Heart left ventricle (tissue), 16 donors: ENCODE measurements at regions not wholly inside any gene's neighbourhood (a gene's known extent, or its start where the extent isn't known, plus 50 kb on each side); places are given as distances from the start of the nearest gene placed in this dataset.

ENCODE experiments used
- ATAC-seq, 4 donors: fragments of 200-7000 bp; cut with Tn5 transposase; one replicate each; pipeline ENCODE4 v1.9.1; 2020 to 2022; ENCODE audit warnings: moderate library complexity in 4 of 4, mild to moderate bottlenecking in 3 of 4, moderate number of reproducible peaks in 1 of 4
- DNase-seq, 5 donors: peaks; one replicate each; pipeline ENCODE4 v3.0.0-alpha.2; 2020
- H3K27ac ChIP-seq, 12 donors: fragments of 200-600 bp; sonication (generic) in 4 of 12; one replicate each; pipeline versions ENCODE4 v1.5.0 to v1.8.0; 2016 to 2022; ENCODE audit warnings: mild to moderate bottlenecking in 2 of 12
- H3K27me3 ChIP-seq, 9 donors: fragments of 200-600 bp; sonication (generic) in 2 of 9; one replicate each; pipeline versions ENCODE4 v1.5.1 to v1.8.0; 2016 to 2022; ENCODE audit warnings: mild to moderate bottlenecking in 3 of 9
- H3K36me3 ChIP-seq, 9 donors: fragments of 200-600 bp; sonication (generic) in 2 of 9; one replicate each; pipeline versions ENCODE4 v1.5.0 to v1.8.0; 2018 to 2022; ENCODE audit warnings: mild to moderate bottlenecking in 2 of 9
- H3K4me1 ChIP-seq, 12 donors: fragments of 200-600 bp; sonication (generic) in 4 of 12; one replicate each; pipeline versions ENCODE4 v1.5.0 to v1.8.0; 2016 to 2022; ENCODE audit warnings: mild to moderate bottlenecking in 3 of 12
- H3K4me3 ChIP-seq, 12 donors: fragments of 200-600 bp; sonication (generic) in 4 of 12; one replicate each; pipeline versions ENCODE4 v1.5.0 to v1.8.0; 2017 to 2022; ENCODE audit warnings: mild to moderate bottlenecking in 9 of 12, moderate library complexity in 4 of 12
- H3K9me3 ChIP-seq, 12 donors: fragments of 200-600 bp; sonication (generic) in 4 of 12; one replicate each; pipeline versions ENCODE4 v1.5.0 to v1.8.0; 2016 to 2022; ENCODE audit warnings: mild to moderate bottlenecking in 1 of 12
- CTCF ChIP-seq, 12 donors: fragments of 200-600 bp; sonication (generic) in 4 of 12; IDR thresholded peaks; one replicate each; pipeline versions ENCODE4 v1.5.0 to v1.8.0; 2018 to 2022; ENCODE audit warnings: antibody characterized with exemption in 12 of 12, mild to moderate bottlenecking in 5 of 12
- POLR2A ChIP-seq, 2 donors: fragments of 450-650 bp; IDR thresholded peaks; one replicate each; pipeline ENCODE4 v1.6.1; 2017; ENCODE audit warnings: antibody characterized with exemption in 2 of 2, mild to moderate bottlenecking in 2 of 2, moderate library complexity in 2 of 2
- whole genome bisulfite sequencing, 4 donors: extraction: QIAGEN DNeasy Blood & Tissue Kit in 2 of 4; methylation state at CpG; one replicate each; pipeline versions ENCODE4 v1.1.5 to v1.1.7; 2013 to 2018; 5-methylcytosine and 5-hydroxymethylcytosine counted together
- intact Hi-C, 10 donors: fragments of 100-400 bp; cut with DNase I; formaldehyde crosslinking; loops; one replicate each; pipeline versions ENCODE4 v1.11.1 to v1.14.2; 2022
- donor health status: ischemic (EF 13 %, LVEDD 7.1; RV severe dilation, severe dysfunction).
- donor health status: healthy with polysubstance abuse.
- donor health status: DM: no; HTN: yes; CAD: no.
- donor health status: DM: no; HTN: no; CAD: no.
- donor health status: ischemic (EF 25% LVEDD 6.9; RV normal size, moderate dysfunction).
- donor health status: ischemic (EF 25% LVEDD 5.7; RV mildly dilated, moderate dysfunction).
- donor health status: healthy.
- donor health status: DM: yes; HTN: yes; CAD: no.
- donor health status: ischemic (EF 35%, LVEDD 5.7; RV mildly dilated, moderate dysfunction).
- donor health status: nonischemic (EF 11% LVEDD 7.7; RV severe dilation, severe dysfunction).
- donor health status: DM: yes; HTN: yes; CAD: no.
- donor health status: PGD.
- donor health status: ischemic (EF 29% LVEDD 5.4; RV normal size, mild dysfunction).
- donor health status: nonischemic (EF 23%, LVEDD 6.1; RV moderate dilation, normal function).

- Histone ChIP-seq H3K27me3 (no peaks in the 10 kb centered on the region), H3K4me3 (no peak overlapping the region), H3K9me3 (no peaks in the 10 kb centered on the region), H3K4me1 (no peaks in the 10 kb centered on the region), H3K27ac (no peak overlapping the region), H3K36me3 (no peaks in the 10 kb centered on the region)
- TF ChIP-seq CTCF (IDR thresholded peaks at IDR 0.05) (no peak), POLR2A (IDR thresholded peaks at IDR 0.05) (no peak)
- ATAC-seq (no peak), DNase-seq (no peak)
- intact Hi-C loops = no loop called here
- WGBS, 4 donors = 93 to 96% (median 94%) methylated on average over 1 of the region's 1 CpG
Observed at GRCh38 chr13:87944038-87944437, 272.9 kb downstream of the SLITRK5 start.

GRCh38 chr13:87952377-87952776 is 281.2 kb downstream of the SLITRK5 start:
- 59 to 68% (median 63%) methylated on average over 2 of the region's 2 CpGs for WGBS, 4 donors
- no peak for DNase-seq
- TF ChIP-seq CTCF (IDR thresholded peaks at IDR 0.05) (no peak), POLR2A (IDR thresholded peaks at IDR 0.05) (no peak)
- H3K9me3 ChIP-seq = no peaks in the 10 kb centered on the region
- H3K27me3 ChIP-seq = no peaks in the 10 kb centered on the region
- no peak overlapping the region for H3K4me3 ChIP-seq
- intact Hi-C loops = no loop called here
- no peak for ATAC-seq
- H3K36me3 ChIP-seq = no peaks in the 10 kb centered on the region
- H3K4me1 ChIP-seq = no peaks in the 10 kb centered on the region
- H3K27ac ChIP-seq = no peak overlapping the region

- Histone ChIP-seq H3K9me3 (no peaks in the 10 kb centered on the region), H3K4me1 (no peaks in the 10 kb centered on the region), H3K27ac (no peak overlapping the region), H3K36me3 (no peaks in the 10 kb centered on the region), H3K4me3 (no peak overlapping the region), H3K27me3 (no peaks in the 10 kb centered on the region)
- 84 to 89% (median 84%) methylated on average over 3 of the region's 3 CpGs for WGBS, 4 donors
- no peak for TF ChIP-seq POLR2A (IDR thresholded peaks at IDR 0.05)
- intact Hi-C loops = no loop called here
- no peak for ATAC-seq
- no peak for DNase-seq
Observed at GRCh38 chr13:87953381-87953780, 282.2 kb downstream of the SLITRK5 start.

GRCh38 chr13:87954091-87954490 is 282.9 kb downstream of the SLITRK5 start:
- 50 to 63% (median 53%) methylated on average over 3 of the region's 3 CpGs for WGBS, 4 donors
- Histone ChIP-seq H3K27ac (no peak overlapping the region), H3K27me3 (no peaks in the 10 kb centered on the region), H3K36me3 (no peaks in the 10 kb centered on the region), H3K4me1 (no peaks in the 10 kb centered on the region), H3K9me3 (no peaks in the 10 kb centered on the region), H3K4me3 (no peak overlapping the region)
- DNase-seq (no peak), ATAC-seq (no peak)
- TF ChIP-seq CTCF (IDR thresholded peaks at IDR 0.05) (no peak), POLR2A (IDR thresholded peaks at IDR 0.05) (no peak)
- intact Hi-C loops = no loop called here

- TF ChIP-seq CTCF (IDR thresholded peaks at IDR 0.05) (no peak), POLR2A (IDR thresholded peaks at IDR 0.05) (no peak)
- ATAC-seq (no peak), DNase-seq (no peak)
- Histone ChIP-seq H3K9me3 (no peaks in the 10 kb centered on the region), H3K36me3 (no peaks in the 10 kb centered on the region), H3K27ac (no peak overlapping the region), H3K4me3 (no peak overlapping the region), H3K27me3 (no peaks in the 10 kb centered on the region), H3K4me1 (no peaks in the 10 kb centered on the region)
- WGBS, 4 donors = 72 to 82% (median 79%) methylated on average over 3 of the region's 3 CpGs
- intact Hi-C loops = no loop called here
Observed at GRCh38 chr13:87961546-87961945, 290.4 kb downstream of the SLITRK5 start.
